SU-DHL-6 (cell line): ENCODE measurements at regions not wholly inside any gene's neighbourhood (a gene's known extent, or its start where the extent isn't known, plus 50 kb on each side); places are given as distances from the start of the nearest gene placed in this dataset.

ENCODE experiments used
- H2AFZ ChIP-seq: fragments of 200-600 bp; sonication (generic); 2 replicates; pipeline ENCODE4 v1.6.1; 2014; ENCODE audit warnings: low read depth, mild to moderate bottlenecking, moderate library complexity, mixed read lengths, antibody characterized with exemption, low read length; ENCODE audit not compliant: severe bottlenecking
- H3F3A ChIP-seq: fragments of 200-600 bp; shearing (Covaris generic); 2 replicates; pipeline ENCODE4 v1.6.0; 2016; ENCODE audit warnings: antibody characterized with exemption, mild to moderate bottlenecking; ENCODE audit not compliant: insufficient read depth
- H3K27ac ChIP-seq: fragments of 200-600 bp; sonication (generic); 2 replicates; pipeline ENCODE4 v1.5.1; 2016; ENCODE audit warnings: low read depth, mild to moderate bottlenecking, low read length, moderate library complexity, mixed read lengths
- H3K27me3 ChIP-seq: fragments of 200-600 bp; sonication (generic), shearing (Covaris generic); 2 replicates; pipeline ENCODE4 v1.6.0; 2014; ENCODE audit warnings: mild to moderate bottlenecking, low read length
- H3K36me3 ChIP-seq: fragments of 200-600 bp; sonication (generic); 2 replicates; pipeline ENCODE4 v1.6.1; 2014; ENCODE audit warnings: mild to moderate bottlenecking, low read length, mixed read lengths
- H3K4me2 ChIP-seq: fragments of 300-600, 200-600 bp; shearing (Covaris generic), sonication (generic); 2 replicates; pipeline ENCODE4 v1.6.0; 2014; ENCODE audit warnings: low read length, low read depth, mild to moderate bottlenecking; ENCODE audit not compliant: poor library complexity, severe bottlenecking
- H3K4me3 ChIP-seq: fragments of 200-600 bp; sonication (generic); 2 replicates; pipeline ENCODE4 v1.5.1; 2014; ENCODE audit warnings: antibody characterized with exemption, low read length, mild to moderate bottlenecking, mixed read lengths; ENCODE audit not compliant: insufficient read depth, poor library complexity, severe bottlenecking
- H3K79me2 ChIP-seq: fragments of 200-600 bp; sonication (generic); 2 replicates; pipeline ENCODE4 v1.6.1; 2014; ENCODE audit warnings: mild to moderate bottlenecking, low read length, moderate library complexity; ENCODE audit not compliant: insufficient read depth
- H3K9ac ChIP-seq: fragments of 200-600 bp; sonication (generic); 2 replicates; pipeline ENCODE4 v1.7.0; 2014; ENCODE audit warnings: mild to moderate bottlenecking, low read length
- H3K9me2 ChIP-seq: fragments of 200-600 bp; sonication (generic); replicated peaks from 2 replicates; pipeline ENCODE4 v1.6.1; 2014; ENCODE audit warnings: low read length; ENCODE audit not compliant: insufficient read depth
- H3K9me3 ChIP-seq: fragments of 200-600 bp; sonication (generic); 2 replicates; pipeline ENCODE4 v1.6.1; 2014; ENCODE audit warnings: low read length, mixed read lengths; ENCODE audit not compliant: insufficient read depth
- H4K20me1 ChIP-seq: fragments of 200-600 bp; sonication (generic); 2 replicates; pipeline ENCODE4 v1.6.1; 2014; ENCODE audit warnings: low read depth, mild to moderate bottlenecking, antibody characterized with exemption, low read length, moderate library complexity, mixed read lengths
- CTCF ChIP-seq: fragments of 200-600 bp; sonication (generic); IDR thresholded peaks from one replicate; pipeline ENCODE4 v1.5.1; 2017; ENCODE audit warnings: antibody characterized with exemption, mild to moderate bottlenecking, low read length, moderate library complexity; ENCODE audit not compliant: insufficient read depth, poor library complexity, severe bottlenecking
- EZH2phosphoT487 ChIP-seq: fragments of 200-600 bp; sonication (generic), shearing (Covaris generic); conservative IDR thresholded peaks from 2 replicates; pipeline ENCODE4 v1.6.1; 2018; ENCODE audit warnings: mild to moderate bottlenecking, antibody characterized with exemption, low read length, moderate library complexity, mixed read lengths

DNA sequence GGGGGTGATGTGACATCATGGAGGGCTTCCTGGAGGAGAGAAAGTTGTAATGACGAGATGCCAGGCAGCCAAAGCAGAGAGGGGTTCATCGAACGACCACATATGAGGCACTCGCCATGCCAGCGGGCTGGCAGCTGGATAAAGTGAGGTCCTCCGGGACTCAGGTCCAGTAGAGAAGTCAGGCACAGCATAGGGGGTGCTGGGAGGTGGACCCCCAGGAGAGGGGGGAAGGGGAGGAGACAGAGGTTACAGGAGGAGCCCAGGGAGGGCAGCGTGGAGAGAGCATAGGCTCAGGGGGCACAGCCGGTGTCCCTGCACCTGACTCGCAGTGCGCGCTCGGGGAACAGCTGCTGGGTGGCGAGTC is 174.7 kb downstream of the BMP7 start:
- Histone ChIP-seq H3K9me3 (no peaks in the 10 kb centered on the region), H3K4me2 (no peak overlapping the region), H4K20me1 (no peaks in the 10 kb centered on the region), H3K79me2 (no peaks in the 10 kb centered on the region), H3K27ac (no peak overlapping the region), H3K9ac (no peak overlapping the region), H3K4me3 (no peak overlapping the region), H2AFZ (no peak overlapping the region), H3F3A (no peaks in the 10 kb centered on the region), H3K27me3 (no peaks in the 10 kb centered on the region), H3K9me2 (no peaks in the 10 kb centered on the region), H3K36me3 (no peaks in the 10 kb centered on the region)
- TF ChIP-seq CTCF (no peak), EZH2phosphoT487 (no peak)

GRCh38 chr20:57092112-57092899 is 174.1 kb downstream of the BMP7 start:
- no peaks in the 10 kb centered on the region for H3K9me3 ChIP-seq
- H3K27ac ChIP-seq, result no peak overlapping the region
- H2AFZ ChIP-seq, result no peak overlapping the region
- no peaks in the 10 kb centered on the region for H4K20me1 ChIP-seq
- no peaks in the 10 kb centered on the region for H3K36me3 ChIP-seq
- no peak overlapping the region for H3K9ac ChIP-seq
- no peaks in the 10 kb centered on the region for H3K27me3 ChIP-seq
- no peaks in the 10 kb centered on the region for H3K79me2 ChIP-seq
- H3F3A ChIP-seq, result no peaks in the 10 kb centered on the region
- no peak overlapping the region for H3K4me2 ChIP-seq
- no peak for TF ChIP-seq EZH2phosphoT487
- TF ChIP-seq CTCF, result peak; percentile 57
- H3K4me3 ChIP-seq, result no peak overlapping the region
- no peaks in the 10 kb centered on the region for H3K9me2 ChIP-seq

GRCh38 chr20:57092900-57093530 is 173.4 kb downstream of the BMP7 start:
- no peak overlapping the region for H2AFZ ChIP-seq

More at GRCh38 chr20:57092900-57093530, 173.4 kb downstream of the BMP7 start:
- Histone ChIP-seq H3F3A (no peaks in the 10 kb centered on the region), H4K20me1 (no peaks in the 10 kb centered on the region), H3K79me2 (no peaks in the 10 kb centered on the region), H3K9me2 (no peaks in the 10 kb centered on the region), H3K36me3 (no peaks in the 10 kb centered on the region), H3K27me3 (no peaks in the 10 kb centered on the region), H3K4me2 (no peak overlapping the region), H3K4me3 (no peak overlapping the region), H3K9ac (no peak overlapping the region), H3K27ac (no peak overlapping the region), H3K9me3 (no peaks in the 10 kb centered on the region)
- TF ChIP-seq EZH2phosphoT487, result no peak
- no peak for TF ChIP-seq CTCF
